ENCODE measurements at regions not wholly inside any gene's neighbourhood (a gene's known extent, or its start where the extent isn't known, plus 50 kb on each side); places are given as distances from the start of the nearest gene placed in this dataset.

GRCh38 chr9:134259708-134260107, 66.5 kb upstream of the RXRA start:
- no peak for FAIRE-seq
- Histone ChIP-seq H3K4me1 (no peaks in the 10 kb centered on the region), H3K36me3 (no peaks in the 10 kb centered on the region), H3K4me3 (no peak overlapping the region), H3K27me3 (no peaks in the 10 kb centered on the region), H3K27ac (no peak overlapping the region), H3K9me3 (no peaks in the 10 kb centered on the region)
- 83 to 87% methylated on average over 14 of the region's 14 CpGs for WGBS, 2 donors
- peak in 1 of 6 donors; percentile 28 for DNase-seq
- no peak for TF ChIP-seq CTCF (IDR thresholded peaks at IDR 0.05)
- intact Hi-C loops (cut with DNase I): no loop called here
- no peak for ATAC-seq

- no peak for TF ChIP-seq CTCF (IDR thresholded peaks at IDR 0.05)
- Histone ChIP-seq H3K27ac (no peak overlapping the region), H3K4me3 (no peak overlapping the region), H3K9me3 (no peaks in the 10 kb centered on the region), H3K36me3 (no peaks in the 10 kb centered on the region), H3K27me3 (no peaks in the 10 kb centered on the region), H3K4me1 (no peaks in the 10 kb centered on the region)
- intact Hi-C loops (cut with DNase I): no loop called here
- ATAC-seq (no peak), FAIRE-seq (no peak), DNase-seq (peak in 1 of 6 donors; percentile 64)
- 73 to 80% methylated on average over 18 of the region's 18 CpGs for WGBS, 2 donors
These were observed 65.5 kb upstream of the RXRA start for GRCh38 chr9:134260801-134261200.

GRCh38 chr9:134262035-134262434, 64.2 kb upstream of the RXRA start:
- ATAC-seq (no peak), FAIRE-seq (no peak), DNase-seq (peak in 1 of 6 donors; percentile 51)
- Histone ChIP-seq H3K4me3 (no peak overlapping the region), H3K27ac (no peak overlapping the region), H3K9me3 (no peaks in the 10 kb centered on the region), H3K4me1 (no peaks in the 10 kb centered on the region), H3K27me3 (no peaks in the 10 kb centered on the region), H3K36me3 (no peaks in the 10 kb centered on the region)
- intact Hi-C loops (cut with DNase I): no loop called here
- TF ChIP-seq CTCF (IDR thresholded peaks at IDR 0.05): no peak
- WGBS, 2 donors: 81 to 88% methylated on average over 10 of the region's 10 CpGs

GRCh38 chr9:134263596-134263995, 62.7 kb upstream of the RXRA start:
- intact Hi-C loops (cut with DNase I): no loop called here
- no peaks in the 10 kb centered on the region for H3K27me3 ChIP-seq
- FAIRE-seq (no peak), ATAC-seq (no peak), DNase-seq (no peak)
- H3K4me1 ChIP-seq: no peaks in the 10 kb centered on the region
- H3K27ac ChIP-seq: no peak overlapping the region
- no peaks in the 10 kb centered on the region for H3K9me3 ChIP-seq
- no peak overlapping the region for H3K4me3 ChIP-seq
- WGBS, 2 donors: 52 to 61% methylated on average over 11 of the region's 11 CpGs
- TF ChIP-seq CTCF (IDR thresholded peaks at IDR 0.05): no peak
- no peaks in the 10 kb centered on the region for H3K36me3 ChIP-seq

- no peak for TF ChIP-seq CTCF (IDR thresholded peaks at IDR 0.05)
- 68 to 73% methylated on average over 11 of the region's 11 CpGs for WGBS, 2 donors
- FAIRE-seq: no peak
These were observed 62.1 kb upstream of the RXRA start for GRCh38 chr9:134264169-134264568.

More at GRCh38 chr9:134264169-134264568, 62.1 kb upstream of the RXRA start:
- Histone ChIP-seq H3K27me3 (no peaks in the 10 kb centered on the region), H3K4me3 (no peak overlapping the region), H3K9me3 (no peaks in the 10 kb centered on the region), H3K27ac (no peak overlapping the region), H3K36me3 (no peaks in the 10 kb centered on the region), H3K4me1 (no peaks in the 10 kb centered on the region)
- peak in 1 of 6 donors; percentile 29 for DNase-seq
- intact Hi-C loops (cut with DNase I): no loop called here
- no peak for ATAC-seq

Data from pancreas (tissue), 10 donors.